Astrocyte (in vitro differentiated cells and primary cell): ENCODE measurements at regions not wholly inside any gene's neighbourhood (a gene's known extent, or its start where the extent isn't known, plus 50 kb on each side); places are given as distances from the start of the nearest gene placed in this dataset.

ENCODE experiments used
- EZH2 ChIP-seq: IDR thresholded peaks from 2 replicates; pipeline ENCODE4 v1.6.1; 2012; ENCODE audit warnings: mild to moderate bottlenecking, low read length, inconsistent platforms; ENCODE audit not compliant: insufficient read depth
- TF ChIP-seq, protein P1 (sequence below): IDR thresholded peaks from 2 replicates; pipeline ENCODE4 v1.5.1; 2011; ENCODE audit warnings: low read depth, mild to moderate bottlenecking, inconsistent platforms, low read length, moderate library complexity; ENCODE audit not compliant: insufficient read depth

DNA sequence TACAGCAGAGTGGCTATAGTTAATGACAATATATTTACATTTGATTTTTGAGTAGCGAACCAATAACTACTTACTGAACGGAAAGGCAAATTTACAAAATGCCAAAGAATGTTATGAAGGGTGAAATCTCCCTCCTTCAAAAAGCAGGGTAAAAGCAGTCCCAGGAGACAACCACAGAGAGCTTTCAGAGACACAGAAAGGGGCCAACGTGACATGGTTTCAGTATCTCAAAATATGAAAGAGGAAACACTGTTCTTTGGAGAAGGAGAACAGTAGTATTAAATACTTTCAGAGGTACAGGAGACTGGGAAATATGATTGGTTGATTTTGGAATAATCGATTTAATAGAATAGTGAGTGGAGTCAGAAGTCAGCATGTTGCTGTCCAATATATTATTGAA is 52.3 kb upstream of the ROBO1 start:
- TF ChIP-seq, protein P1, sequence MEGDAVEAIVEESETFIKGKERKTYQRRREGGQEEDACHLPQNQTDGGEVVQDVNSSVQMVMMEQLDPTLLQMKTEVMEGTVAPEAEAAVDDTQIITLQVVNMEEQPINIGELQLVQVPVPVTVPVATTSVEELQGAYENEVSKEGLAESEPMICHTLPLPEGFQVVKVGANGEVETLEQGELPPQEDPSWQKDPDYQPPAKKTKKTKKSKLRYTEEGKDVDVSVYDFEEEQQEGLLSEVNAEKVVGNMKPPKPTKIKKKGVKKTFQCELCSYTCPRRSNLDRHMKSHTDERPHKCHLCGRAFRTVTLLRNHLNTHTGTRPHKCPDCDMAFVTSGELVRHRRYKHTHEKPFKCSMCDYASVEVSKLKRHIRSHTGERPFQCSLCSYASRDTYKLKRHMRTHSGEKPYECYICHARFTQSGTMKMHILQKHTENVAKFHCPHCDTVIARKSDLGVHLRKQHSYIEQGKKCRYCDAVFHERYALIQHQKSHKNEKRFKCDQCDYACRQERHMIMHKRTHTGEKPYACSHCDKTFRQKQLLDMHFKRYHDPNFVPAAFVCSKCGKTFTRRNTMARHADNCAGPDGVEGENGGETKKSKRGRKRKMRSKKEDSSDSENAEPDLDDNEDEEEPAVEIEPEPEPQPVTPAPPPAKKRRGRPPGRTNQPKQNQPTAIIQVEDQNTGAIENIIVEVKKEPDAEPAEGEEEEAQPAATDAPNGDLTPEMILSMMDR = no peak
- TF ChIP-seq EZH2 = no peak
